ENCODE measurements at regions not wholly inside any gene's neighbourhood (a gene's known extent, or its start where the extent isn't known, plus 50 kb on each side); places are given as distances from the start of the nearest gene placed in this dataset.

GRCh38 chr16:65641049-65641761 is 519.3 kb upstream of the CDH11 start:
- TF ChIP-seq POLR2A (IDR thresholded peaks at IDR 0.05) (no peak), CTCF (IDR thresholded peaks at IDR 0.05) (no peak), POLR2AphosphoS5 (IDR thresholded peaks at IDR 0.05) (no peak), EP300 (IDR thresholded peaks at IDR 0.05) (no peak)
